HepG2 (cell line): ENCODE measurements at regions not wholly inside any gene's neighbourhood (a gene's known extent, or its start where the extent isn't known, plus 50 kb on each side); places are given as distances from the start of the nearest gene placed in this dataset.

Source experiments
- BHLHE40 ChIP-seq: IDR thresholded peaks from 2 replicates; pipeline ENCODE4 v1.6.1; 2011; ENCODE audit warnings: low read length, improper control_type of control experiment
- BRCA1 ChIP-seq: sonication (generic); formaldehyde crosslinking; IDR thresholded peaks from 2 replicates; pipeline ENCODE4 v1.4.0; 2020; ENCODE audit warnings: missing genetic modification reagents
- CREB3 ChIP-seq: sonication (generic); formaldehyde crosslinking; IDR thresholded peaks from 2 replicates; pipeline ENCODE4 v1.5.0; 2020; ENCODE audit warnings: missing genetic modification reagents
- CTCF ChIP-seq: sonication (generic); formaldehyde crosslinking; IDR thresholded peaks from 2 replicates; pipeline ENCODE4 v1.5.0; 2020; ENCODE audit warnings: mild to moderate bottlenecking, missing genetic modification reagents, moderate library complexity
- EZH2 ChIP-seq: conservative IDR thresholded peaks from 2 replicates; pipeline ENCODE4 v1.6.1; 2012; ENCODE audit warnings: mild to moderate bottlenecking, low read depth, low read length, moderate library complexity
- GMEB1 ChIP-seq: sonication (generic); formaldehyde crosslinking; IDR thresholded peaks from 2 replicates; pipeline ENCODE4 v1.5.1; 2020; ENCODE audit warnings: missing genetic modification reagents, mild to moderate bottlenecking, borderline replicate concordance
- HIC2 ChIP-seq: sonication (generic); formaldehyde crosslinking; IDR thresholded peaks from 2 replicates; pipeline ENCODE4 v1.9.0; 2022; ENCODE audit warnings: low read depth, missing genetic modification reagents
- KDM1A ChIP-seq: IDR thresholded peaks from 2 replicates; pipeline ENCODE4 v1.6.1; 2016; ENCODE audit warnings: missing compliant biosample characterization
- MAFK ChIP-seq, 2 experiments: IDR thresholded peaks in 1 of 2; conservative IDR thresholded peaks in 1 of 2; 2 replicates each; pipeline ENCODE4 v1.6.1; 2011; ENCODE audit warnings: improper control_type of control experiment in 2 of 2, low read length in 2 of 2
- MXI1 ChIP-seq: IDR thresholded peaks from 3 replicates; pipeline ENCODE4 v1.6.1; 2012; ENCODE audit warnings: low read depth, low read length, inconsistent platforms, borderline replicate concordance
- PHF20 ChIP-seq: sonication (generic); formaldehyde crosslinking; IDR thresholded peaks from 2 replicates; pipeline ENCODE4 v1.5.0; 2020; ENCODE audit warnings: mild to moderate bottlenecking, missing genetic modification reagents
- SMAD1 ChIP-seq: sonication (generic); formaldehyde crosslinking; IDR thresholded peaks from 2 replicates; pipeline ENCODE4 v1.4.0; 2020; ENCODE audit warnings: missing genetic modification reagents, low read depth, mild to moderate bottlenecking, borderline replicate concordance
- ZC3H13 ChIP-seq: sonication (generic); formaldehyde crosslinking; IDR thresholded peaks from 2 replicates; pipeline ENCODE4 v1.8.1; 2023; ENCODE audit warnings: mild to moderate bottlenecking, missing genetic modification reagents, moderate library complexity
- ZNF737 ChIP-seq: sonication (generic); formaldehyde crosslinking; IDR thresholded peaks from 2 replicates; pipeline ENCODE4 v1.5.0; 2020; ENCODE audit warnings: missing genetic modification reagents, mild to moderate bottlenecking, borderline replicate concordance

GRCh38 chr14:52190337-52190931 is 77.1 kb upstream of the PTGDR start:
- TF ChIP-seq CTCF (no peak), ZC3H13 (CRISPR knock-in tag) (no peak), BRCA1 (CRISPR knock-in tag) (no peak), EZH2 (no peak), CREB3 (no peak), ZNF737 (CRISPR knock-in tag) (no peak), SMAD1 (CRISPR knock-in tag) (no peak), HIC2 (CRISPR knock-in tag) (no peak), MXI1 (no peak), PHF20 (no peak), MAFK (conservative IDR thresholded peaks at IDR 0.05 in 1 of 2, IDR thresholded peaks at IDR 0.05 in 1 of 2; ENCODE audit: low read length in 2 of 2) (no peak), GMEB1 (no peak), KDM1A (CRISPR knock-in tag) (no peak), BHLHE40 (no peak)
